DOHH2 (cell line): ENCODE measurements at regions not wholly inside any gene's neighbourhood (a gene's known extent, or its start where the extent isn't known, plus 50 kb on each side); places are given as distances from the start of the nearest gene placed in this dataset.
A peak's percentile ranks its signal among the peaks of the same experiment; 100 is the strongest.

Experiments
- H3F3A ChIP-seq: fragments of 200-600 bp; sonication (generic), shearing (Covaris generic); 2 replicates; pipeline ENCODE4 v1.6.0; 2016; ENCODE audit warnings: antibody characterized with exemption, mild to moderate bottlenecking; ENCODE audit not compliant: control insufficient read depth, insufficient read depth
- H3K27ac ChIP-seq: fragments of 200-600 bp; sonication (generic); 2 replicates; pipeline ENCODE4 v1.5.1; 2014; ENCODE audit warnings: low read depth, mild to moderate bottlenecking, low read length, moderate library complexity
- H3K27me3 ChIP-seq: fragments of 200-600 bp; sonication (generic); 2 replicates; pipeline ENCODE4 v1.6.1; 2014; ENCODE audit warnings: mild to moderate bottlenecking, low read length, mixed read lengths; ENCODE audit not compliant: control insufficient read depth
- H3K36me3 ChIP-seq: fragments of 200-600 bp; sonication (generic); 2 replicates; pipeline ENCODE4 v1.6.1; 2014; ENCODE audit warnings: mild to moderate bottlenecking, low read length, moderate library complexity, mixed read lengths; ENCODE audit not compliant: control insufficient read depth
- H3K4me1 ChIP-seq: fragments of 200-600 bp; sonication (generic); 2 replicates; pipeline ENCODE4 v1.6.1; 2014; ENCODE audit warnings: mild to moderate bottlenecking, low read length, mixed read lengths; ENCODE audit not compliant: control insufficient read depth
- H3K4me2 ChIP-seq: fragments of 200-600 bp; sonication (generic); 2 replicates; pipeline ENCODE4 v1.6.0; 2014; ENCODE audit warnings: mild to moderate bottlenecking, low read length, moderate library complexity
- H3K4me3 ChIP-seq: fragments of 200-600 bp; sonication (generic); 2 replicates; pipeline ENCODE4 v1.5.1; 2014; ENCODE audit warnings: mild to moderate bottlenecking, low read length, mixed read lengths
- H3K79me2 ChIP-seq: fragments of 200-600 bp; sonication (generic); 2 replicates; pipeline ENCODE4 v1.6.1; 2014; ENCODE audit warnings: mild to moderate bottlenecking, low read length, mixed read lengths; ENCODE audit not compliant: control insufficient read depth
- H3K9me2 ChIP-seq: fragments of 200-600 bp; sonication (generic); replicated peaks from 2 replicates; pipeline ENCODE4 v1.6.1; 2014; ENCODE audit warnings: mild to moderate bottlenecking, low read length, mixed read lengths; ENCODE audit not compliant: control insufficient read depth
- H3K9me3 ChIP-seq: fragments of 200-600 bp; sonication (generic); 2 replicates; pipeline ENCODE4 v1.6.1; 2014; ENCODE audit warnings: antibody characterized with exemption, low read length, mixed read lengths; ENCODE audit not compliant: control insufficient read depth, insufficient read depth
- H4K20me1 ChIP-seq: fragments of 200-600 bp; sonication (generic); 2 replicates; pipeline ENCODE4 v1.6.0; 2014; ENCODE audit warnings: low read depth, mild to moderate bottlenecking, antibody characterized with exemption, low read length, moderate library complexity; ENCODE audit not compliant: control insufficient read depth, insufficient read depth
- CTCF ChIP-seq: fragments of 200-600 bp; sonication (generic); IDR thresholded peaks from one replicate; pipeline ENCODE4 v1.5.1; 2014; ENCODE audit warnings: antibody characterized with exemption, mild to moderate bottlenecking, low read depth, low read length; ENCODE audit not compliant: poor library complexity, severe bottlenecking
- EZH2phosphoT487 ChIP-seq: fragments of 200-600 bp; sonication (generic); IDR thresholded peaks from 2 replicates; pipeline ENCODE4 v1.6.1; 2017; ENCODE audit warnings: borderline replicate concordance, mild to moderate bottlenecking, antibody characterized with exemption, low read length, moderate library complexity, mixed read lengths

- no peak for TF ChIP-seq CTCF
- no peak for TF ChIP-seq EZH2phosphoT487
- H4K20me1 ChIP-seq: no peaks in the 10 kb centered on the region
- no peaks in the 10 kb centered on the region for H3K27me3 ChIP-seq
- no peak overlapping the region for H3K4me2 ChIP-seq
- H3K79me2 ChIP-seq: no peaks in the 10 kb centered on the region
- H3K4me3 ChIP-seq: no peak overlapping the region
- no peaks in the 10 kb centered on the region for H3K36me3 ChIP-seq
- H3K9me3 ChIP-seq: no peaks in the 10 kb centered on the region
- no peak overlapping the region for H3K27ac ChIP-seq
- no peaks in the 10 kb centered on the region for H3K4me1 ChIP-seq
- H3F3A ChIP-seq: no peaks in the 10 kb centered on the region
- H3K9me2 ChIP-seq: no peaks in the 10 kb centered on the region
These were observed 76.1 kb upstream of the FAM241A start for GRCh38 chr4:112069110-112069509.

DNA sequence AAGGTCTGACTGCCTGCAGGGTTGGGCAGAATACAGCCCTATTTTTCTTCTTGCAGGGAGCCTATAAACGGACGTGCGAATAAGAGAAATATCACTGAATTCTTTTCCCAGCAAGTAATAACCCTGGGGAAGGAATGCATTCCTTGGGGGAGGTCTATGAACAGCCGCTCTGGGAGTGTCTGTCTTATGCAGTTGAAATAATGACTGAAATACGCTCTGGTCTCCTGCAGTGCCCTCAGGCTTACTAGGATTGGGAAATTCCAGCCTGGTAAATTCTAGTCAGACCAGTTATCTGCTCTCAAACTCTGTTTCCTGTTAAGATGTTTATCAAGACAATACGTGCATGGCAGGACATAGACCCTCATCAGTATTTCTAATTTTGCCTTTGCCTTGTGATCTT lies 72.1 kb upstream of the FAM241A start:
- H3K27me3 ChIP-seq: no peaks in the 10 kb centered on the region
- no peaks in the 10 kb centered on the region for H3K79me2 ChIP-seq
- no peaks in the 10 kb centered on the region; the same call in 1 of the 2 replicates for H3F3A ChIP-seq
- no peak for TF ChIP-seq CTCF
- no peak for TF ChIP-seq EZH2phosphoT487
- no peak overlapping the region for H3K4me2 ChIP-seq
- no peaks in the 10 kb centered on the region for H3K36me3 ChIP-seq
- H3K9me3 ChIP-seq: no peaks in the 10 kb centered on the region
- H3K4me3 ChIP-seq: no peak overlapping the region
- H3K4me1 ChIP-seq: no peaks in the 10 kb centered on the region
- no peak overlapping the region for H3K27ac ChIP-seq
- no peaks in the 10 kb centered on the region for H3K9me2 ChIP-seq
- H4K20me1 ChIP-seq: no peaks in the 10 kb centered on the region

DNA sequence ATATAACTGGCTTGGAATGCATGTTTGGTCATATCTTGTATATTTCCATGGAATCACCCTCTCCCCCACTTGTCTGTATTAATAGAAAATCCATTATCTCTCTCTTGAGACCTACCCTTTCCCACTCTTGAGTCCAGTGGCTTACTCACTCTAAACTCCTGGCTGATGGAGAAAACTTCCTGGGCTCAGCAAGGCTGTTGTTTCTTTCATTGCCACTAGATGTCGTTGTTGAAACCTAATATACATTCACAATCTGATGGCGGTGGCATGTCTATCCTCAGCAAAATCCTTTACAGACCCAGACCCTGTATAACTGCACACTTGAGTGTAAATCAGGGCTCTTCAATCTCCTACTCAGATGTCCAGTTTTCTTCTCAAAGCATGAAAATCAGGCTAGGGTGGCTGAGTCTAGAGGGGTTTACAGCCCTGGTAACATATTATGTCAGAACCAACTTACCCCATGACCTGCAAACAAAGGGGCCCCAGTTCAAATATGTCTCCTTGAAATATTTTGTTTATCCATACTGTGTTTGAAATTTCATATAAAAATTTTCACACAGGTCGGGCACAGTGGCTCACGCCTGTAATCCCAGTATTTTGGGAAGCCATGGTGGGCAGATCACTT lies 70.0 kb upstream of the FAM241A start:
- Histone ChIP-seq H3F3A (no peaks in the 10 kb centered on the region; the same call in 1 of the 2 replicates), H3K9me3 (no peaks in the 10 kb centered on the region), H3K27ac (no peak overlapping the region), H3K4me3 (no peak overlapping the region), H3K4me2 (no peak overlapping the region), H4K20me1 (no peaks in the 10 kb centered on the region), H3K79me2 (no peaks in the 10 kb centered on the region), H3K4me1 (no peaks in the 10 kb centered on the region), H3K27me3 (no peaks in the 10 kb centered on the region), H3K36me3 (no peaks in the 10 kb centered on the region), H3K9me2 (no peaks in the 10 kb centered on the region)
- TF ChIP-seq CTCF: peak; percentile 88
- TF ChIP-seq EZH2phosphoT487: no peak

- Histone ChIP-seq H3K4me3 (no peak overlapping the region), H4K20me1 (no peaks in the 10 kb centered on the region), H3K4me2 (no peak overlapping the region)
These were observed 69.3 kb upstream of the FAM241A start for GRCh38 chr4:112075906-112076305.

More at GRCh38 chr4:112075906-112076305, 69.3 kb upstream of the FAM241A start:
- Histone ChIP-seq H3K9me2 (no peaks in the 10 kb centered on the region), H3K4me1 (no peaks in the 10 kb centered on the region), H3K9me3 (no peaks in the 10 kb centered on the region), H3F3A (no peaks in the 10 kb centered on the region; the same call in 1 of the 2 replicates), H3K27ac (no peak overlapping the region), H3K27me3 (no peaks in the 10 kb centered on the region), H3K36me3 (no peaks in the 10 kb centered on the region), H3K79me2 (no peaks in the 10 kb centered on the region)
- no peak for TF ChIP-seq EZH2phosphoT487
